Mucosa of gallbladder (tissue), 1 donor: ENCODE measurements at regions not wholly inside any gene's neighbourhood (a gene's known extent, or its start where the extent isn't known, plus 50 kb on each side); places are given as distances from the start of the nearest gene placed in this dataset.

Experiments
- DNase-seq: peaks from one replicate; pipeline ENCODE4 v3.0.0-alpha.2; 2020; ENCODE audit warnings: low spot score
- donor health status: DM: no; HTN: no; CAD: no.

- DNase-seq: no peak
Observed at GRCh38 chr15:46703871-46704637, 1013.3 kb upstream of the SEMA6D start.

DNA sequence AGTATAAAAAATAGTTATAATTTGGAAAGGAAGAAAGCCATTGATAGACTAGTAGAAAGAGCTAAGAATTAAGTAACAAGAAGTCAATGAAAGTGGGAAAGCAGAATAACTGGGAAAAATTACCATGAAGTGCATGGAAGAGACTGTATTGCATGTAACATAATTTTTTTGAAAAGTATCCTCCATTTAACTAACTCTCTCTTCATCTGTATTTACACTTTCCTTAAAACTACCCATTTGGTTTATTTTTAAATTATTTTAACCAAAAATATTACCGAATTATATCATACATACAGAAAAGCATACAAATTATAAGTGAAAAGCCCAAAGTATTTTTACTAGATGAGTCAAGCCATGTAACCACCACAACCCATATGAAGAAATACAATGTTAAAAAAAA lies 1009.9 kb upstream of the SEMA6D start:
- DNase-seq: no peak

GRCh38 chr15:46708226-46708625 lies 1009.1 kb upstream of the SEMA6D start:
- DNase-seq: no peak

DNA sequence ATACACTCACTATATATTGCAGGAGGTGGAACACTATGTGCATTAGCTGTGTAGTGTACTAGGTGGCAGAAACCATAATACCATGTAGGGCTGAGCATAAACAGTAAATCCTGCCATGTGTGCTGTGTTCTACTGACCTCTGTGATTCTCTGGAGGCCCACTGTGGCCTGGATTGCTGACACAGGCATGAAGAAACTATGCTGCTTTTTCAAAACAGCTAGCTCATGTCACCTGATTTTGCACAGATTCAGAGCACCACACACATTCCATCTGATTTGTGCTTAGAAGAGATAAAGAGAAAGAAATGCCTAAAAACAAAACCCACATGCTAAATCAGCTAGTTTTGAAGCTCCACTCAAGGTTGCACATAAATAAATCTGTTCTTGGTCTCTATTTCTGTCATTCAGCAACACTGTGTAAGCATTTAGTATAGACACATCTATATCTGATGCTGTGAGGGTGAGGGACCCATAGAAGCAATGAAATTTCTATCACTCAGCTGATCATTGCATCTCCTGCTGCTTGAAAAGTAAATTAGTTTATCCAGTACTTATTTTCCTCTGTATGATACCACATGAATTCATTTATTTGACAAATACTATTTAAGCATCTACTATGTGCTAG lies 1007.7 kb upstream of the SEMA6D start:
- DNase-seq: no peak

DNA sequence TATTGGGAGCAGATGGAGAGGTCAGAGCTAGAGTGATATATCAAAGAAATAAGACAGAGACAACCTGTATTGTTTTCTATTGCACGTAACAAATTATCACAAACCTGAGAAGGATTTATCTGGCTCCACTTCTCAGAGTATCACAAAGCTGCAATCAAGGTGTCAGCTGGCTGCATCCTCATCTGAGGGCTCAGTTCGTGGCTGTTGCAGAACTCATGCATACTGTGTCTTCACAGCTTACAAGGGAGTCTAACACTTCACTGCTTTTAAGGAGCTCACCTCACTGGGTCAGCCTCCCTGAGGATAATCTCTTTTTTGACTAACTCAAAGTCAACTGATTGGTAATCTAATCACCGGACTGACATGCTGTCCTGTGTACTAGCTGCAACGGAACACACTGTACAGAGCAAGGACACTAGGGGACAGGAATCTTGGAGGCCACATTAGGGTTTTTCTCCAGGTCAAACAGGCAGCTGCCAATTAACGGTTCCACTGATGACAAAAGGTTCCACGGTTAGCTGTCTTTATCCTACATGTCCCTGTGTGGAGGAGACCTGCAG lies 1006.8 kb upstream of the SEMA6D start:
- no peak for DNase-seq

- no peak for DNase-seq
Observed at GRCh38 chr15:46713045-46713444, 1004.3 kb upstream of the SEMA6D start.

DNA sequence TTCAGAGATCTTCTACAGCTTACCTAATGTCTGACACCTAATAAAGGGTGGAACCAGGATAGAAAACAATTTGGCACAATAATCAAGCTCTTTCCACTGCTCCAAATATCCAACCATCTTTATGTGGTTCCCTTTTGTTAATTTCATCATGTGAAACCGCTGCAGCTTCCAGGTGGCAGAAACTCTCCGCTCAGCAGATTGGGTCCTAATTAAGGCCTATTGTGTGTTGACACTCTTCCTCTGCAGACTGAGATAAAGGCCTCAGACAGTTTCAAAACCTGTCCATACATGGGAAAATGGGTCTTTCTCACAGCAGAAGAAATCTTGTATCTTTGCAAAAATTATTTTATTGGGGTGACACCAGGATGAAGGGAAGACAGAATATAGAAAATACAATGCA lies 1002.4 kb upstream of the SEMA6D start:
- DNase-seq: no peak

GRCh38 chr15:46723308-46723707 lies 994.0 kb upstream of the SEMA6D start:
- no peak for DNase-seq

GRCh38 chr15:46732060-46732459 lies 985.2 kb upstream of the SEMA6D start:
- no peak for DNase-seq

GRCh38 chr15:46735115-46735514 lies 982.2 kb upstream of the SEMA6D start:
- DNase-seq: no peak

GRCh38 chr15:46751303-46751702 lies 966.0 kb upstream of the SEMA6D start:
- no peak for DNase-seq

- no peak for DNase-seq
Observed at GRCh38 chr15:46753946-46754345, 963.4 kb upstream of the SEMA6D start.

GRCh38 chr15:46763091-46763490 lies 954.2 kb upstream of the SEMA6D start:
- no peak for DNase-seq

GRCh38 chr15:46764851-46765250 lies 952.5 kb upstream of the SEMA6D start:
- DNase-seq: no peak

GRCh38 chr15:46766021-46766420 lies 951.3 kb upstream of the SEMA6D start:
- no peak for DNase-seq

- no peak for DNase-seq
Observed at GRCh38 chr15:46768287-46768686, 949.0 kb upstream of the SEMA6D start.

DNA sequence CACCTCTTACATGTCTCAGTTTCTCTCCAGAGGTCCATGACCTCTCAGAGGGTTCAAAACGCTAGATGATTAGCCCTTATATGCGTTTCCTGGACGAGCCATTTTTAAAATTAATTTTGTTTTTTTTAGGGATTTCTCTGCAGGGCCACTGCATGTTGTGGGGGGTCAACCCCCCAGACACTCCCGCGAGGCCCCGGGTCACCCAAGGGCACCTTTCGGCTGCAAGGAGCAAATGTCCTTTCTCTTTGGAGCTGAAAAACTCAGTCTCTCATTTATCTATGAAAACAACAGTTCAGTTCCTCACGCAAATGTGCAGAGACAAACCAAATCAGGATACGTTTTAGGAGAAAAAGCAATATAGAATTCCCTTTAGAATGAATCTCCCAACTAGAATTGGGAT lies 944.3 kb upstream of the SEMA6D start:
- no peak for DNase-seq

GRCh38 chr15:46778876-46779275 lies 938.4 kb upstream of the SEMA6D start:
- no peak for DNase-seq

DNA sequence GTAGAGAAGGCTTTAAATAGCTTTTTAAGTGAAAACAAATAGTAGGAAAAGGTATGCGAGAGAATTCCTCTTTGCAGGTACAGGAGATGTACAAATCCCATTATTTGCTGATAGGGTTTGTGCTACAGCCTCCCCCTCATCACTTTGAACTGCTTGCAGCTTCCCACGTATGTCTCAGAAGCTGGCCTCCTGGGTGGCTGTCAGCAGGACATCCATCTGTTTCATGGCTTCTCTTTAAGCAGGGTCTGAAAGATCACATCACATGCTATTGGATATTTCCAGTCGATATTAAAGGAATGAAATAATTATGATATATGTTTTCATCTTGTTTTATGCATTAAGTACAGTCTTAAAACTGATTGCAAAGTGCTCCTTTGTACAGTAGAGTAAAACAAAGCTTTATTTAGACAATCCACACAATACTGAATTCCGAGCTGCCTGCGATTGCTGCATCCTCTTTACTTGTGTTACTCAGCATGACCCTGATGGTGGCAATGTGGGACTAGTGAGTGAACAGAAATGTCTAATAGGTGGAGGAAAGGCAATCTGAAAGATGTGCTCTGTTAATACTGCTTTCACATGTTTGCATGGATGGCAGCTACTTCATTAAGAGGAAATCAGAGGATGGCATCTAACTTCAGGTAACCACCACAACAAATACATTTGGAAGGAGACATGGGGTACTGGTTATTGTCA lies 930.6 kb upstream of the SEMA6D start:
- no peak for DNase-seq

DNA sequence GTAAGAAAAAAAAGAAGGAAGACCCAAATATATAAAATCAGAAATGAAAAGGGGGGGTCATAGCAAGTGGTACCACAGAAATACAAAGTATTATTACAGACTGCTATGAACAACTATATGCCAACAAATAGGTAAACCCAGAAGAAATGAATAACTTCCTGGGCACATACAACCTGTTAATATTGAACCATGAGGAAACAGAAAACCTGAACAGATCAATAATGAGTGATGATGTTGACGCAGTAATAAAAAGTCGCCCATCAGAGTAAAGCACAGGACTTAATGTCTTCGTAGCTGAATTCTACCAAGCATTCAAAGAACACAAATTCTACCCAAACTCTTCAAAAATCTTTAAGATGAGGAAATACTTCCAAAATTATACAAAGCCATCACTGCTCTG lies 921.6 kb upstream of the SEMA6D start:
- DNase-seq: no peak

DNA sequence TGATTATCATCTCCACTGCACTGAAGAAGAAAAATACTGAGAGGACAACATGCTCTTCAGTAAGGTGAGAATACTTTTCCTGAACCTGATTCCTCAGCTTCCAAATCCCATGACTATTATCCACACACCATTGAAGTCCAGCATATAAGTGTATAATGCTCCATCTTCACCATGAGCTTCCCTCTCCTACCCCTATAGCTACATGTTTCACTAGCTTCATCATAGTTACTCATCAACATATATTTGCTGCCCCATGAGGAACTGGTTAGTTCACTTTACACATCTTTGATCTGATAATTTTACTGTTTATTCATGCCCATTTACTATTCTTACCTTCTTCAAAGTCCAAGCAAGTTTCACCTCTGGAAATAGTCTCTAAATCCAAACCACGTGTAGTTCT lies 908.5 kb upstream of the SEMA6D start:
- DNase-seq: no peak

DNA sequence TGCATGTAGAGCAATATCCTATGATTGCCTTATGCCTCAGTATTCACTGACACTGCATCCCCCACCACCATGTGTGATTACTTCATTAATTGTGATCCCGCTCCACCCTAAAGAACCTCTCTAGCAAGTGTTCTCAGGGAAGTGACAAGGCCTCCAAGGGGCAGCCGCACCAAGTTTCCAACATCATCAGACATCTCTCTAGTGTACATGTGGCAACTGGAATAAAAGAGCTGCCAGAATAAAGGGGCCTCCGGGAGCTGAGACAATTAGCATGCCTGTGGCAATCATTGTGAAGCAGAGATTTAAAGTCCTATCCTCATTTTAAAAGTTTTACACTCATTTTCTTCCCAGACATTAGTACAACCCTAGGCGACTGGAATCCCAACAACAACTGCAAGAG lies 902.1 kb upstream of the SEMA6D start:
- DNase-seq: no peak

- peak; percentile 14 for DNase-seq
Observed at GRCh38 chr15:46815765-46816164, 901.5 kb upstream of the SEMA6D start.
